Transverse colon (tissue), 4 donors: ENCODE measurements at regions not wholly inside any gene's neighbourhood (a gene's known extent, or its start where the extent isn't known, plus 50 kb on each side); places are given as distances from the start of the nearest gene placed in this dataset.

Experiments
- EP300 ChIP-seq: sonication (generic); formaldehyde crosslinking; IDR thresholded peaks from one replicate; pipeline ENCODE4 v1.6.1; 2017; ENCODE audit warnings: antibody characterized with exemption, low read depth
- POLR2A ChIP-seq: fragments of 450-650 bp; IDR thresholded peaks from one replicate; pipeline ENCODE4 v1.6.1; 2016; ENCODE audit warnings: antibody characterized with exemption, mild to moderate bottlenecking, moderate library complexity
- POLR2AphosphoS5 ChIP-seq, 3 donors: sonication (generic); formaldehyde crosslinking; IDR thresholded peaks; one replicate each; pipeline ENCODE4 v1.6.1; 2016; ENCODE audit warnings: antibody characterized with exemption in 3 of 3
- TF ChIP-seq, protein P1 (sequence below), 5 experiments: fragments of 200-600 bp in 3 of 5; fragments of 450-650 bp in 2 of 5; sonication (generic) in 3 of 5; IDR thresholded peaks; 1 replicate in 2 of 5; 2 replicates in 3 of 5; pipeline ENCODE4 v1.5.1; 2016 to 2017; ENCODE audit warnings: antibody characterized with exemption in 5 of 5, inconsistent platforms in 3 of 5, mild to moderate bottlenecking in 2 of 5, moderate library complexity in 1 of 5

DNA sequence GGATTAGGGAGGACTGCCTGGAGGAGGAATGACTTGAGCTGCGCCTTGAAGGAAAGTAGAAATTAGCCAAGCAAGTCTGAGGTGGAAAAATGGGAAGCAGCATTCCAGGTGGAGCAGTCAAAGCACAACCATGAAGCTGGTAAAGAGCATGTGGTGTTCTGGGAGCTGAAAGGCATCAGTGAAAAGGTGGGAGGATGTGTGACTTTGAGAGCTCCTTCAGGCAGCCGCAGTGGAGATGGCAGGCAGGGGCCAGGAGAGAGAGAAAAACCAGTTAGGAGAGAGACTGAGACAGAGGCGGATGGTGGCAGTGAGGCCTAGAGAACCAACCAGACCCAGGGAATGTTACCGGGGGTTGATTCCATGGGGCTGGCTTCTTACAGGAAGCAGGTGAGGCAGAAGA, 393.4 kb downstream of the MIAT start:
- TF ChIP-seq POLR2A (no peak), POLR2AphosphoS5 (IDR thresholded peaks at IDR 0.05) (no peak), EP300 (no peak)
- TF ChIP-seq, protein P1, sequence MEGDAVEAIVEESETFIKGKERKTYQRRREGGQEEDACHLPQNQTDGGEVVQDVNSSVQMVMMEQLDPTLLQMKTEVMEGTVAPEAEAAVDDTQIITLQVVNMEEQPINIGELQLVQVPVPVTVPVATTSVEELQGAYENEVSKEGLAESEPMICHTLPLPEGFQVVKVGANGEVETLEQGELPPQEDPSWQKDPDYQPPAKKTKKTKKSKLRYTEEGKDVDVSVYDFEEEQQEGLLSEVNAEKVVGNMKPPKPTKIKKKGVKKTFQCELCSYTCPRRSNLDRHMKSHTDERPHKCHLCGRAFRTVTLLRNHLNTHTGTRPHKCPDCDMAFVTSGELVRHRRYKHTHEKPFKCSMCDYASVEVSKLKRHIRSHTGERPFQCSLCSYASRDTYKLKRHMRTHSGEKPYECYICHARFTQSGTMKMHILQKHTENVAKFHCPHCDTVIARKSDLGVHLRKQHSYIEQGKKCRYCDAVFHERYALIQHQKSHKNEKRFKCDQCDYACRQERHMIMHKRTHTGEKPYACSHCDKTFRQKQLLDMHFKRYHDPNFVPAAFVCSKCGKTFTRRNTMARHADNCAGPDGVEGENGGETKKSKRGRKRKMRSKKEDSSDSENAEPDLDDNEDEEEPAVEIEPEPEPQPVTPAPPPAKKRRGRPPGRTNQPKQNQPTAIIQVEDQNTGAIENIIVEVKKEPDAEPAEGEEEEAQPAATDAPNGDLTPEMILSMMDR (IDR thresholded peaks at IDR 0.05) = no peak
